Panc1 (cell line): ENCODE measurements at regions not wholly inside any gene's neighbourhood (a gene's known extent, or its start where the extent isn't known, plus 50 kb on each side); places are given as distances from the start of the nearest gene placed in this dataset.

ENCODE experiments used
- ATAC-seq: fragments of 200-7000 bp; cut with Tn5 transposase; 2 replicates; pipeline ENCODE4 v1.9.1; 2020; ENCODE audit warnings: mild to moderate bottlenecking, moderate library complexity
- BruUV-seq: library from RNA; stranded (reverse); fragments of 400-500 nt; replicated peaks from 2 replicates; lab custom pipeline; 2021; lab: Mats Ljungman, UMichigan
- CTCF ChIA-PET: fragments of 300-600 bp; sonication (Branson Sonifier 250); formaldehyde crosslinking; loops from one replicate; lab custom pipeline; 2022; ENCODE audit warnings: antibody characterized with exemption; lab: Charles Lee
- POLR2A ChIA-PET: fragments of 300-600 bp; sonication (Branson Sonifier 250); formaldehyde crosslinking; loops from one replicate; lab custom pipeline; 2022; ENCODE audit warnings: antibody characterized with exemption; lab: Charles Lee
- DNase-seq: peaks from one replicate; pipeline ENCODE4 v3.0.0-alpha.2; 2010; ENCODE audit warnings: low read depth, low spot score
- H3K27ac ChIP-seq: 2 replicates; pipeline ENCODE4 v1.5.1; 2011; ENCODE audit warnings: mild to moderate bottlenecking, low read length, inconsistent platforms
- H3K27me3 ChIP-seq: fragments of 200-500 bp; sonication (Bioruptor generic); 2 replicates; pipeline ENCODE4 v1.6.0; 2014; ENCODE audit warnings: low read length, inconsistent platforms; ENCODE audit not compliant: control insufficient read depth, insufficient read depth
- H3K36me3 ChIP-seq: fragments of 200-500 bp; sonication (Bioruptor generic); 2 replicates; pipeline ENCODE4 v1.5.1; 2014; ENCODE audit warnings: inconsistent platforms, mild to moderate bottlenecking, low read length, moderate library complexity; ENCODE audit not compliant: control insufficient read depth, insufficient read depth
- H3K4me1 ChIP-seq: 2 replicates; pipeline ENCODE4 v1.5.1; 2011; ENCODE audit warnings: inconsistent platforms, mild to moderate bottlenecking, low read length, moderate library complexity; ENCODE audit not compliant: control insufficient read depth, insufficient read depth
- H3K4me3 ChIP-seq, 2 experiments: 2 replicates each; pipeline ENCODE4 v1.5.1; 2011 to 2012; ENCODE audit warnings: low read depth in 2 of 2, low read length in 2 of 2, mild to moderate bottlenecking in 2 of 2, inconsistent platforms in 1 of 2, moderate library complexity in 1 of 2
- H3K9me3 ChIP-seq: fragments of 200-500 bp; sonication (Bioruptor generic); 2 replicates; pipeline ENCODE4 v1.5.1; 2014; ENCODE audit warnings: low read depth, mild to moderate bottlenecking, inconsistent platforms, low read length, moderate library complexity; ENCODE audit not compliant: control insufficient read depth, insufficient read depth
- CTCF ChIP-seq: fragments of 450-650 bp; IDR thresholded peaks from 2 replicates; pipeline ENCODE4 v1.5.1; 2017; ENCODE audit warnings: mild to moderate bottlenecking
- POLR2AphosphoS5 ChIP-seq: IDR thresholded peaks from 2 replicates; pipeline ENCODE4 v1.6.1; 2012; ENCODE audit warnings: mild to moderate bottlenecking, low read depth, low read length, moderate library complexity
- REST ChIP-seq, 2 experiments: IDR thresholded peaks; 2 replicates each; pipeline ENCODE4 v1.6.1; 2011 to 2012; ENCODE audit warnings: low read depth in 2 of 2, control low read depth in 1 of 2, low read length in 1 of 2, mild to moderate bottlenecking in 1 of 2, moderate library complexity in 1 of 2; ENCODE audit not compliant: insufficient read depth in 1 of 2
- SIN3A ChIP-seq: IDR thresholded peaks from 2 replicates; pipeline ENCODE4 v1.6.1; 2012; ENCODE audit warnings: low read depth, mild to moderate bottlenecking, low read length, moderate library complexity, borderline replicate concordance; ENCODE audit not compliant: insufficient read depth
- TCF7L2 ChIP-seq: IDR thresholded peaks from 2 replicates; pipeline ENCODE4 v1.6.1; 2011; ENCODE audit warnings: mild to moderate bottlenecking, low read depth, low read length, inconsistent platforms
- in situ Hi-C: cut with HindIII; loops from 2 replicates; pipeline ENCODE4 v1.10.0; 2016; ENCODE audit warnings: low sequenced_read_pairs, low pct_unique_long_range_greater_than_20kb
- intact Hi-C: fragments of 100-400 bp; cut with micrococcal nuclease; formaldehyde crosslinking; loops from one replicate; pipeline ENCODE4 v1.10.0; 2022; ENCODE audit not compliant: unreplicated experiment

- intact Hi-C loops: no loop called here
- no peaks in the 10 kb centered on the region for H3K9me3 ChIP-seq
- in situ Hi-C loops: no loop called here
- no peak overlapping the region for H3K27ac ChIP-seq
- no peaks in the 10 kb centered on the region for H3K4me1 ChIP-seq
- TF ChIP-seq TCF7L2 (no peak), CTCF (no peak), SIN3A (no peak), REST (IDR thresholded peaks at IDR 0.05; ENCODE audit: insufficient read depth in 1 of 2, low read depth in 2 of 2, low read length in 1 of 2) (no peak), POLR2AphosphoS5 (no peak)
- H3K36me3 ChIP-seq: no peaks in the 10 kb centered on the region
- no TSS peak for BruUV-seq
- DNase-seq (no peak), ATAC-seq (no peak)
- ChIA-PET CTCF (no interaction called here), POLR2A (no interaction called here)
- no peak overlapping the region for H3K4me3 ChIP-seq
- H3K27me3 ChIP-seq: peaks cover 7% of the 10 kb centered on the region
Measured at GRCh38 chr19:30287259-30287658, 84.9 kb upstream of the ZNF536 start.

GRCh38 chr19:30287973-30288372 lies 84.2 kb upstream of the ZNF536 start:
- Histone ChIP-seq H3K4me1 (no peaks in the 10 kb centered on the region), H3K27me3 (peaks cover 9% of the 10 kb centered on the region), H3K36me3 (no peaks in the 10 kb centered on the region), H3K27ac (no peak overlapping the region), H3K9me3 (no peaks in the 10 kb centered on the region), H3K4me3 (no peak overlapping the region)
- TF ChIP-seq POLR2AphosphoS5: no peak
- intact Hi-C loops: no loop called here
- in situ Hi-C loops: no loop called here
- no TSS peak for BruUV-seq
- ATAC-seq (no peak), DNase-seq (no peak)
- ChIA-PET POLR2A (no interaction called here), CTCF (no interaction called here)

GRCh38 chr19:30288911-30289310 lies 83.3 kb upstream of the ZNF536 start:
- peaks cover 9% of the 10 kb centered on the region for H3K27me3 ChIP-seq
- no peaks in the 10 kb centered on the region for H3K36me3 ChIP-seq
- intact Hi-C loops: no loop called here
- ChIA-PET POLR2A (no interaction called here), CTCF (no interaction called here)
- H3K27ac ChIP-seq: no peak overlapping the region
- no peaks in the 10 kb centered on the region for H3K4me1 ChIP-seq
- ATAC-seq: no peak
- H3K4me3 ChIP-seq: no peak overlapping the region
- no peaks in the 10 kb centered on the region for H3K9me3 ChIP-seq
- BruUV-seq: no TSS peak
- no peak for DNase-seq
- TF ChIP-seq SIN3A: no peak
- no peak for TF ChIP-seq CTCF
- no peak for TF ChIP-seq REST (IDR thresholded peaks at IDR 0.05; ENCODE audit: insufficient read depth in 1 of 2, low read depth in 2 of 2, low read length in 1 of 2)
- no peak for TF ChIP-seq TCF7L2
- TF ChIP-seq POLR2AphosphoS5: no peak
- in situ Hi-C loops: no loop called here
